GM12891 (cell line): ENCODE measurements at regions not wholly inside any gene's neighbourhood (a gene's known extent, or its start where the extent isn't known, plus 50 kb on each side); places are given as distances from the start of the nearest gene placed in this dataset.

Experiments
- PAX5 ChIP-seq: IDR thresholded peaks from 2 replicates; pipeline ENCODE4 v1.6.1; 2011; ENCODE audit warnings: low read length, moderate library complexity, mild to moderate bottlenecking; ENCODE audit not compliant: insufficient read depth, severe bottlenecking
- POLR2A ChIP-seq: IDR thresholded peaks from 2 replicates; pipeline ENCODE4 v1.6.1; 2011; ENCODE audit warnings: low read depth, low read length, control low read depth
- POLR2AphosphoS5 ChIP-seq: IDR thresholded peaks from 2 replicates; pipeline ENCODE4 v1.6.1; 2011; ENCODE audit warnings: low read depth, low read length, control low read depth
- POU2F2 ChIP-seq: IDR thresholded peaks from 2 replicates; pipeline ENCODE4 v1.6.1; 2011; ENCODE audit warnings: low read depth, mild to moderate bottlenecking, control low read depth, low read length, moderate library complexity
- SPI1 ChIP-seq: IDR thresholded peaks from 2 replicates; pipeline ENCODE4 v1.6.1; 2011; ENCODE audit warnings: low read depth, low read length, control low read depth
- TAF1 ChIP-seq: IDR thresholded peaks from 2 replicates; pipeline ENCODE4 v1.6.1; 2011; ENCODE audit warnings: low read depth, low read length, control low read depth

GRCh38 chr4:102137217-102137616 lies 208.1 kb downstream of the SLC39A8 start:
- TF ChIP-seq TAF1 (no peak), POLR2A (no peak), POLR2AphosphoS5 (no peak), SPI1 (no peak), POU2F2 (no peak), PAX5 (no peak)
